ENCODE measurements at regions not wholly inside any gene's neighbourhood (a gene's known extent, or its start where the extent isn't known, plus 50 kb on each side); places are given as distances from the start of the nearest gene placed in this dataset.
"Not testable (repeated sequence)": the region's sequence is repeated elsewhere in the genome, so short reads cannot be mapped to it uniquely, and the experiment has no call there.

GRCh38 chr16:60371591-60371990 is 1637.5 kb upstream of the GOT2 start:
- Histone ChIP-seq H3K27me3 (replicated peaks in 1 of 7) (no peaks in the 10 kb centered on the region), H3K36me3 (no peaks in the 10 kb centered on the region), H3K4me1 (no peaks in the 10 kb centered on the region), H3K27ac (no peak overlapping the region), H3K4me3 (no peak overlapping the region), H3K9me3 (peaks cover 0 to 6% (median 0%) of the 10 kb centered on the region in 8 donors)
- 76 to 85% (median 79%) methylated on average over 2 of the region's 2 CpGs for WGBS, 5 donors
- intact Hi-C loops (cut with DNase I; ENCODE audit: low total_unique reads), result no loop called here
- DNase-seq, result no peak
- TF ChIP-seq POLR2AphosphoS5 (IDR thresholded peaks at IDR 0.05) (no peak), CTCF (IDR thresholded peaks at IDR 0.05 in 8 of 11, conservative IDR thresholded peaks at IDR 0.05 in 3 of 11) (no peak), POLR2A (IDR thresholded peaks at IDR 0.05) (no peak)

- Histone ChIP-seq H3K27me3 (replicated peaks in 1 of 7) (no peaks in the 10 kb centered on the region), H3K4me3 (no peak overlapping the region), H3K4me1 (no peaks in the 10 kb centered on the region), H3K9me3 (peaks cover 0 to 6% (median 0%) of the 10 kb centered on the region in 8 donors), H3K27ac (no peak overlapping the region), H3K36me3 (no peaks in the 10 kb centered on the region)
- WGBS, 5 donors, result 71 to 85% (median 74%) methylated on average over 3 of the region's 3 CpGs
- DNase-seq, result no peak
- intact Hi-C loops (cut with DNase I; ENCODE audit: low total_unique reads), result no loop called here
- TF ChIP-seq CTCF (IDR thresholded peaks at IDR 0.05 in 8 of 11, conservative IDR thresholded peaks at IDR 0.05 in 3 of 11) (no peak), POLR2AphosphoS5 (IDR thresholded peaks at IDR 0.05) (no peak)
Observed at GRCh38 chr16:60367739-60368138, 1633.6 kb upstream of the GOT2 start.

GRCh38 chr16:60363566-60363965 is 1629.5 kb upstream of the GOT2 start:
- intact Hi-C loops (cut with DNase I; ENCODE audit: low total_unique reads), result no loop called here
- no peaks in the 10 kb centered on the region for H3K27me3 ChIP-seq (replicated peaks in 1 of 7)
- no peak overlapping the region for H3K27ac ChIP-seq
- peaks cover 0 to 6% (median 0%) of the 10 kb centered on the region in 8 donors for H3K9me3 ChIP-seq
- H3K36me3 ChIP-seq, result no peaks in the 10 kb centered on the region
- 87 to 91% (median 89%) methylated on average over 6 of the region's 6 CpGs for WGBS, 5 donors
- H3K4me3 ChIP-seq, result no peak overlapping the region
- TF ChIP-seq CTCF (IDR thresholded peaks at IDR 0.05 in 8 of 11, conservative IDR thresholded peaks at IDR 0.05 in 3 of 11), result no peak
- TF ChIP-seq POLR2A (IDR thresholded peaks at IDR 0.05), result no peak
- no peak for TF ChIP-seq POLR2AphosphoS5 (IDR thresholded peaks at IDR 0.05)
- no peaks in the 10 kb centered on the region for H3K4me1 ChIP-seq
- no peak for DNase-seq

GRCh38 chr16:60359866-60360265 is 1625.8 kb upstream of the GOT2 start:
- H3K4me1 ChIP-seq; H3K4me3 ChIP-seq; H3K27ac ChIP-seq; intact Hi-C loops (cut with DNase I; ENCODE audit: low total_unique reads); H3K36me3 ChIP-seq; H3K9me3 ChIP-seq; H3K27me3 ChIP-seq (replicated peaks in 1 of 7); DNase-seq: not testable (repeated sequence)
- 89 to 96% (median 95%) methylated on average over 4 to 13 of the region's 13 CpGs for WGBS, 5 donors

GRCh38 chr16:60359412-60359811 is 1625.3 kb upstream of the GOT2 start:
- WGBS, 5 donors, result 90 to 95% (median 93%) methylated on average over 17 of the region's 17 CpGs
- DNase-seq; intact Hi-C loops (cut with DNase I; ENCODE audit: low total_unique reads): not testable (repeated sequence)

GRCh38 chr16:60357876-60358522 is 1623.9 kb upstream of the GOT2 start:
- DNase-seq, result peak; percentile 72
- H3K9me3 ChIP-seq; H3K36me3 ChIP-seq; intact Hi-C loops (cut with DNase I; ENCODE audit: low total_unique reads); H3K27me3 ChIP-seq (replicated peaks in 1 of 7); H3K4me1 ChIP-seq; H3K4me3 ChIP-seq; H3K27ac ChIP-seq: not testable (repeated sequence)
- WGBS, 5 donors, result 89 to 96% (median 93%) methylated on average over 23 to 29 of the region's 29 CpGs

More at GRCh38 chr16:60359412-60359811, 1625.3 kb upstream of the GOT2 start:
- H3K27ac ChIP-seq; H3K36me3 ChIP-seq; H3K4me1 ChIP-seq; H3K4me3 ChIP-seq; H3K9me3 ChIP-seq; H3K27me3 ChIP-seq (replicated peaks in 1 of 7): not testable (repeated sequence)
